MG63 (cell line): ENCODE measurements at regions not wholly inside any gene's neighbourhood (a gene's known extent, or its start where the extent isn't known, plus 50 kb on each side); places are given as distances from the start of the nearest gene placed in this dataset.

ENCODE experiments used
- DNase-seq: peaks from one replicate; pipeline ENCODE4 v3.0.0-alpha.2; 2020
- H3K27me3 ChIP-seq: fragments of 250-450 bp; sonication (Bioruptor Pico); 2 replicates; pipeline ENCODE4 v1.5.1; 2020; ENCODE audit warnings: mild to moderate bottlenecking, moderate library complexity
- H3K36me3 ChIP-seq: fragments of 250-450 bp; sonication (Bioruptor Pico); 2 replicates; pipeline ENCODE4 v1.5.1; 2020; ENCODE audit warnings: mild to moderate bottlenecking, moderate library complexity
- H3K4me3 ChIP-seq: fragments of 250-450 bp; sonication (Bioruptor Pico); 2 replicates; pipeline ENCODE4 v1.5.1; 2020; ENCODE audit warnings: mild to moderate bottlenecking, moderate library complexity
- H3K9me3 ChIP-seq: fragments of 250-450 bp; sonication (Bioruptor Pico); 2 replicates; pipeline ENCODE4 v1.5.1; 2020; ENCODE audit warnings: mild to moderate bottlenecking, moderate library complexity

DNA sequence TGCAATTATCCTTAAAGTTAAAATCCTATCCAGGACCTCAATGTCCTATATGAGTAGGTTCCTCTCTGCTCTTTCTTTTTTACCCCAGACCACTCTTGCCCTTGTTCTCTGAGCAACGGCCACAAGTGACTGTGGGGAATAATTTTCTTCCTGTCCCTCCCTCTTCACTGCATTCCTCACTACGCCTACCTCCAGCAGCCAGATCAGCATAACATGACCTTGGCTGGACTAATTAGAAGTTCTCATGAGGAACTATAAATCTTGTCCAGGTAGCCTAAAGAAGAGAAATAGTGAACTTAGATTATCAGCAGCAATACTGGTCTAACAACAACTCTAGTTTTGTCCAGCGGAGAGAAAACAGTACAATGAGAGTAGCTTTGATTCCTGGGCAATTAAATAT lies 643.8 kb upstream of the KLHL29 start:
- Histone ChIP-seq H3K4me3 (no peak overlapping the region), H3K36me3 (no peaks in the 10 kb centered on the region), H3K27me3 (no peaks in the 10 kb centered on the region), H3K9me3 (no peaks in the 10 kb centered on the region)
- no peak for DNase-seq

DNA sequence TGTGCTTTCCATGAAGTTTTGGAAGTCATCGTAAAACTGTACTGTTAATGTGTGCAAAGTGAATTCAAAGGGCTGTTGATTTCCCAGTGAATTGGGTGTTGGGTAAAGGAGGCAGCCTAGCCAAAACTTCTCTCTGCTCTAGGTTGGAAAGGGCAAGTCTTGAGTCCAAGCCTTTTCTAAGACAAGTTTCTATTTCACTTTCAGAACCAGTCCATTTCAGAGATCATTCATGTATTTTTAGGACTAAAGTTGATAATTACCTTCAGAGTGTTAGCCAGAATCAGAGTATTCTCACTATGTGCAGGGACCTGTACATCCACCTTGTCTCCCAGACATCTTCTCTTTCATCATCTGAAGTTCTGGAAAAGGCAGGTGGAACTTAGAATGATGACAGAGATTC lies 636.1 kb upstream of the KLHL29 start:
- H3K9me3 ChIP-seq, result no peaks in the 10 kb centered on the region
- no peaks in the 10 kb centered on the region for H3K27me3 ChIP-seq
- no peak overlapping the region for H3K4me3 ChIP-seq
- H3K36me3 ChIP-seq, result no peaks in the 10 kb centered on the region
- DNase-seq, result no peak

DNA sequence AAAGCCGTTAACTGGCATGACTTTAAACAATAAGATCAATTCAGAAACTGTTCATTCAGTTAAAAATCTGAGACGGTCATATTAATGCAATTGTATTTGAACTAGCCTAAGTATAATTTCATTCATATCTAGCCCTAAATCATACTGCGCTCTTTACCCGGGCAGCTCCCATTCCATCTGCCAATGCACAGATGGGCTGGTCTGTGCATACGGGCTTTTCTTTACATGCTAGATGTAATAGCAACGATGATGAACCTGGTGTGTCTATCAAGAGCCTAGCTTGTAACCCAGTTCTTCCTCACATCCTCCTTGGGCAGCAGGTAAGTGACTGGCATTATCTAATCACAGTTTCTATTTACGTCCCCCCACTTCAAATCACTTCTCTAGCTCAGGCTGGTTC lies 631.5 kb upstream of the KLHL29 start:
- no peaks in the 10 kb centered on the region for H3K9me3 ChIP-seq
- no peak overlapping the region for H3K4me3 ChIP-seq
- H3K36me3 ChIP-seq, result no peaks in the 10 kb centered on the region
- no peak for DNase-seq
- no peaks in the 10 kb centered on the region for H3K27me3 ChIP-seq

DNA sequence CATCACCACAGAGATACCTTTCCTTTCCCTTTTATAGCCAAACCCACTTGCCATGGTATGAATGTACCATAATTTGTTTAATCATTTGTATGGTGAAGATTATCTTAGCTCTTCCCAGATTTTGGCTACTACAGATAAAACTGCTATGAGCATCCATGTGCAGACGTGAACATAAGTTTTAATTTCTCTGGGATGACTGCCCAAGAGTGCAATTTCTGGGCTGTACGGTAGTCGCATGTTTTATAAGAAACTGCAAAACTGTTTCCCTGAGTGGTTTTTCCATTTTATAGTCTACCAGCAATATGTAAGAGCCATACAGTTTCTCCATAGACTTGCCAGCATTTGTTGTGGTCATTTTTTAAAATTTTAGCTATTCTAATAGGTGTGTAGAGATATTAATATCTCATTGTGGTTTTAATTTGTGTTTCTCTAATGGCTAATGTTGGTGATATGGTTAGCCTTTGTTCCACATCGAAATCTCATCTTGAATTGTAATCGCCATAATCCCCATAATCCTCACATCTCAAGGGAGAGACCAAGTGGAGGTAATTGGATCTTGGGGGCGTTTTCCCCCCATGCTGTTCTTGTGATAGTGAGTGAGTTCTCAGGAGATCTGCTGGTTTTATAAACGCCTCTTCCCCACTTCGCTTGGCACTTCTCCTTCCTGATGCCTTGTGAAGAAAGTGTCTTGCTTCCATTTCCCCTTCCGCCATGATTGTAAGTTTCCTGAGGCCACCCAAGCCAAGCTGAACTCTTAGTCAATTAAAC lies 628.5 kb upstream of the KLHL29 start:
- Histone ChIP-seq H3K9me3 (no peaks in the 10 kb centered on the region), H3K4me3 (no peak overlapping the region), H3K27me3 (no peaks in the 10 kb centered on the region), H3K36me3 (no peaks in the 10 kb centered on the region)
- DNase-seq, result no peak

DNA sequence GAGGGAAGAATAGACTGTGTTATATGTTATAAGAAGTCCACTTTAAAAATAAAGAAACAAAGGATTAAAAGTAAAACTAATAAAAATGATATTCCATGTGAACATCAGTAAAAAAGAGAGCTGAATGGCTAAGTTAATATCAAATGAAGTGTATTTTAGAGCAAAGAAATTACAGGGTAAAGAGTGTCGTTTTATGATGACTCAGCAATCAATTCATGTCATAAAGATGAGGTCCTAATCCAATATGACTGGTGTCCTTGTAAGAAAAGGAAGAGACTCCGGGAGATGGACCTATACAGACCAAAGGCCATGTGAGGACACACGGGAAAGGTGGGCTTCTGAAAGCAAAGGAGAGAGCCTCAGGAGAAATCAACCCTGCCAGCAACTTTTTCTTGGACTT lies 615.5 kb upstream of the KLHL29 start:
- Histone ChIP-seq H3K27me3 (no peaks in the 10 kb centered on the region), H3K9me3 (no peaks in the 10 kb centered on the region), H3K4me3 (no peak overlapping the region), H3K36me3 (no peaks in the 10 kb centered on the region)
- DNase-seq, result no peak

DNA sequence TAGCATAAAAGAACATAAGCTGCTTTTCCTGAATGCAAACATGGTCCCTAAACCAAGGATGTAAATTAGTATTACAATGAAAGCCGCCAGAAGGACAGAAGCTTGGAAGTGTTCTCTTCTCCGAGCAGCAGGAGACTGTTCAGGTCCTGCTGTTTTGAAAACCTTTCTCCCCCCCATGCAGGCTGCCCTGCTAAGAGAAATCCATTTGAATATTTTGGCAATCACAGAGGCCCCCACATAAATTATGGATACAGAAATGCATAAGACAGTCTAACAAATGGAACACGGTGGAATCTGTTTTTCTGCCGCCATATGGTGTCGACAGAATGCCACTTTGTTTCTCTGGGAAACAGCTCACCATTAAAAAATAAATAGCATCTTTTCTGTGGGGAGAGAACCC lies 600.4 kb upstream of the KLHL29 start:
- no peak overlapping the region for H3K4me3 ChIP-seq
- no peak for DNase-seq
- H3K36me3 ChIP-seq, result no peaks in the 10 kb centered on the region
- no peaks in the 10 kb centered on the region for H3K9me3 ChIP-seq
- no peaks in the 10 kb centered on the region for H3K27me3 ChIP-seq

DNA sequence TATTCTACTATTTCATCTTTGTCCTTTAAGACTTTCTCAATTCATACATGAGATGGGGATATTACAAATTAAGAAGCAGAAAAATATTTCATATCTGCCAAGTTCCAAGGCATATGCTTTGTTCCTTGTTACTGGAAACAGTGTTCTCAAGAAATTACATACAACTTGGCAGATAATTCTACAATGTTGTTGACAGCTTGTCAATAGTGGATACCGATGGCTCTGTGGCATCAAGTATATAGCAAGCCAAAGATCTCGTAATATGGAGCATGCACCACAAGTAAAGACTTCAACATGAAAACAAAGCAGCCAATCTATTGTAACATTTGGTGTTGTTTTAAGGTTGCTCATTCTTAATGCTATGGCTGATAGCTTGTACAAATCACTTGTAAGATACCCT lies 598.2 kb upstream of the KLHL29 start:
- H3K9me3 ChIP-seq, result no peaks in the 10 kb centered on the region
- no peak overlapping the region for H3K4me3 ChIP-seq
- no peaks in the 10 kb centered on the region for H3K36me3 ChIP-seq
- no peaks in the 10 kb centered on the region for H3K27me3 ChIP-seq
- no peak for DNase-seq

DNA sequence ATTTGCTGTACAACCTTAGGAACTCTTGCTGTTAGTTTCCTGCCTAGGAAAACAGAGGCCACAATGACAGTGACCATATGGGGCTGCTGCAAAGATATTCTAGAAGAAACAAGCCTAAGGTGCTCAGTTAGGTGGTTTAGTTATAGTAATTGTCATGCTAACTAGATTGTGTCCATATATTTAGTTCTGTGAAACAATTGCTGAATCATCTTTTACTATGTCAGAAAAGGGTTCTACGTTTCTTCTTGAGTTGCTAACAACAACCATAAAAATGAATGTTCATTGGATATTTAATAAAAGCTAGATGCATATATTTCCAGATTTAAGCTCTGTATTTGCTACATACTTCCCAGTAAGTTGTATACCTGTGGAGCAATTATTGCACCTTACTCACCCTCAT lies 597.2 kb upstream of the KLHL29 start:
- no peak overlapping the region for H3K4me3 ChIP-seq
- H3K9me3 ChIP-seq, result no peaks in the 10 kb centered on the region
- no peak for DNase-seq
- no peaks in the 10 kb centered on the region for H3K27me3 ChIP-seq
- no peaks in the 10 kb centered on the region for H3K36me3 ChIP-seq

DNA sequence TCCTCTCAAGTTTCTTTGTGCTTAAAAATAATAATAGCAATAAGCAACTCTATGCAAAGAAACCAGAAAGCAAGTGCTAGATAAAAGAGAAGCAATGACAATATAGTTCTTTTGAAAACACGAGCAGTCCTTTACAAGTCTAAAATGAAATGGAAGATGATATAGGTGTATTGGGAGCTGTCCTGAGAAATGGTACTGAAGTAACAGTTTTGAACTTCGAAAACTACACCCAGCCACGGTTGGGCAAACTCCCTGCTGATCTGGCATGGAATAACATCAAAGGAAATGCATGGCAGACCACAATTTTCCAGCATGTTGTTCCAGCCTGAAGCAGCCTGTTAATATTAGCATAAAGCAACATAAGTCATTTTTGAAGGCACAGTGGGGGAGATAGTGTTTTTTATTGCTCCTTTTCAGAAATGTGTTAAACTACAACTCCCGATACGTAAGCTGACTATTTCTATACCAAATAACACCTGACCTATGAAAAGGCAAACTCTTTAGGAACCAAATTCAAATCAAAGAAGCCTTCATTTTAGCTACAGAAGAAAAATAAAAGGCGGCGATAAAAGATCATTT lies 596.1 kb upstream of the KLHL29 start:
- no peaks in the 10 kb centered on the region for H3K9me3 ChIP-seq

DNA sequence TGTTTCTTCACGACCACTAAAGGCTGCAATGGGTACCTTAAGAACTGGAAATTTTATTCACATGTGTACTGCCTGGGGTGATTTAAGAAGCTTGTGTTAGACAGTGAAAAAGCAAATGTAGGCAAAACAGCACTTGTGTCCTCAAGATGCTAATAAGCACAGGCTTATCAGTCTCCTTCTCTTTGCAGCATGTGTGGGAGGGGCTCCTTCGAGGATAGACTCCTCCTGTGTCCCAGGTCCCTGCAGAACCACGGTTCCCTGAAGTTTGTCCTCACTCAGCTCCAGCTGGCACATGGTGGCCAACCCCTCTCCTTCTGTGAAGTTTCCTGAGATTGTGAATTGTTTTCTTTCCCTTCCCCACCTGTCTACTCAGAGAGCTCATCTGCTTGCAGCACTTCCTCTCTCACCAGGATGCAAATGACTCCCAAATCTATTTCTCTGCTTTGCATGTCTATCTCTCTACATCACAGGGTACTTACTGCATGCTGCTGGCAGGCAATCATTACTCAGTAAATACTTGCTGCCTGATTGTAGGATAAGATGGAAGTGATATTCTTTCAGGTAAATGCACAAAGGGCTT lies 589.6 kb upstream of the KLHL29 start:
- DNase-seq, result no peak

More for the DNA sequence above, 596.1 kb upstream of the KLHL29 start:
- H3K36me3 ChIP-seq, result no peaks in the 10 kb centered on the region
- no peak for DNase-seq
- H3K4me3 ChIP-seq, result no peak overlapping the region
- no peaks in the 10 kb centered on the region for H3K27me3 ChIP-seq

DNA sequence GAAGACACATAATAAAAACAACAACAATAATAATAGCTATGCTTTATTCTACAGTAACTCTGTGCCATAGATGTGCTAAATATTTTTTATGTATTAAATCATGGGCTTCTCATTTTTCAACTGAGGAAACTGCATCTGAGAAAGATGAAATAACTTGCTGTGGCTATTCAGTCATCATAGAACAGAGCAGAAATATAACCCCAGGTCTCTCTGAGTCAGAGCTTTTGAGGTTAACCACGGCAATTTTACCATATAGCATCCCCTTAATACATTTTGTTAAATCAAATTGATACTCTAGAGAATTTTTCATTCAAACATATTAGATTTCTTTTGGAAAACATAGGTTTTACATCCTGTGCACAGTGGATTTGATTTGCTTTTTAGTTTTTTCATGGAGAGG lies 586.6 kb upstream of the KLHL29 start:
- H3K4me3 ChIP-seq, result no peak overlapping the region
- H3K36me3 ChIP-seq, result no peaks in the 10 kb centered on the region
- H3K27me3 ChIP-seq, result no peaks in the 10 kb centered on the region
- no peak for DNase-seq
- H3K9me3 ChIP-seq, result no peaks in the 10 kb centered on the region

More for the DNA sequence above, 589.6 kb upstream of the KLHL29 start:
- H3K27me3 ChIP-seq, result no peaks in the 10 kb centered on the region
- no peak overlapping the region for H3K4me3 ChIP-seq
- H3K36me3 ChIP-seq, result no peaks in the 10 kb centered on the region
- no peaks in the 10 kb centered on the region for H3K9me3 ChIP-seq

DNA sequence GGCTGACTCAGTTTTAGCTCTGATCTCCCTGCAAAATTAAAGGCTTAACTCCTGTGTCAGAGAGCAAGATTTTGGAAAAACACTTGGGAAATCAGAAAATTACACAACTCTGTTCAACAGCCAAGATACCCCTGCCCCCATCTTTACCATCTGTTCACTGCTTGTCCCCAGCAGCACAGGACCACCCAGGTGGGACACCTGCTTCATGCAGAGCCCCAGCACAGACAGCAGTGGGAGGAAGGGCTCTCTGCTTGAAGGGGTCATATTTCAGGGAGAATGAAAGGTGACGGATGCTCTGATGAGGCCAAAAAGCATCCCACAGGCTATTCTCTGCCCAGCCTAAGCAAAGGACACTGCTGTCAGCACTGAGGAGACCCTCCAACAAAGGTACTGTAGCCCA lies 584.6 kb upstream of the KLHL29 start:
- Histone ChIP-seq H3K27me3 (no peaks in the 10 kb centered on the region), H3K4me3 (no peak overlapping the region), H3K9me3 (no peaks in the 10 kb centered on the region), H3K36me3 (no peaks in the 10 kb centered on the region)
- no peak for DNase-seq

DNA sequence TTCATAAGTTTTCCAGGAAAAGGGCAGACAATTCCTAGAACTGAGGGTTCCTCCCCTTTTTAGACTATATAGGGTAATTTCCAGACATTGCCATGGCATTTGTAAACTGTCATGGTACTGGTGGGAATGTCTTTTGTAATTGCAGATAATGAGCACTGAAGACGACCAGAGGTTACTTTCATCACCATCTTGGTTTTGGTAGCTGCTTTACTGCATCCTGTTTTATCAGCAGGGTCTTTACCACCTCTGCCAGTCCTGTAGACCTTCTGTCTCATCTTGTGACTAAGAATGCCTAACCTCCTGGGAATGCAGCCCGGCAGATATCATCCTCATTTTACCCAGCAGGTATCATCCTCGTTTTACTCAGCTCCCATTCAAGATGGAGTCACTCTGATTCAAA lies 583.9 kb upstream of the KLHL29 start:
- no peaks in the 10 kb centered on the region for H3K27me3 ChIP-seq
- no peaks in the 10 kb centered on the region for H3K36me3 ChIP-seq
- no peak overlapping the region for H3K4me3 ChIP-seq
- DNase-seq, result no peak
- H3K9me3 ChIP-seq, result no peaks in the 10 kb centered on the region

DNA sequence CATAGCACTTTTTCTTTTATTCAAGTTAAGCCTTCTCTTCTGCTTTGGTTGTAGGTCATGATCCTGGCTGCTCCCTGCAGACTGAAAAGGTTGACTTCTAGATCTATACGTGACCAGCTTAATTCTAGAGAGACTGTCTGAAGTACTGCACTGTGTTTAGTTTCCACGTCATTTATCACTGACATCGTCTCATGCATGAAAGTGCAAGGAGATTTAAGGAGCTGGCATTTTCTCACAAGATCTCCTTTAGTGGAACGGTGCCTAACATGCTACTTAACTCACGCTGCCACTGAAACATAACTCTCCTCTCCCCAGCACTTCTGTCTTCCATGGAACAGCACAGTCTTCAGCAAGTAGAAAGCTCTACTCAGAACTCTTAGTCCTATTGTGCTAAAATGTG lies 583.0 kb upstream of the KLHL29 start:
- H3K36me3 ChIP-seq, result no peaks in the 10 kb centered on the region
- no peak overlapping the region for H3K4me3 ChIP-seq
- H3K27me3 ChIP-seq, result no peaks in the 10 kb centered on the region
- no peak for DNase-seq
- H3K9me3 ChIP-seq, result no peaks in the 10 kb centered on the region

DNA sequence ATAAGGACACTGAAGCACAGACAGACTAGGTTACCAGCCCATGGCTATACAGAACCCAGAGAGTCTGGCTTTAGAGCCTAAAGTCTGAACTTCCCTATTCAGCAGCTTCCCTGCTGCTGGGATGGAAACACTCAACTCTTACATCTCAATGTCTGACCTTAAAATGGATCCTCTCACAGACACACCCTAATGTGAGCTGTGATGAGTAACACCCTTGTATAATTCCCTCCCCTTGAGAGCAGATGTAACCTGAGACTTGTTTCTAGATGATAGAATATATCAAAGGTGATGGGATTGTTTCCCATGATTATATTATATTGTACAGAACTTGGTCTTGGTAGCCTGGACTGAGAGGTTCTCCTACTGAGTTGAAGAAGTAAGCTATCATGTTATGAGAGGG lies 577.1 kb upstream of the KLHL29 start:
- Histone ChIP-seq H3K36me3 (no peaks in the 10 kb centered on the region), H3K9me3 (no peaks in the 10 kb centered on the region), H3K27me3 (no peaks in the 10 kb centered on the region), H3K4me3 (no peak overlapping the region)
- DNase-seq, result no peak

DNA sequence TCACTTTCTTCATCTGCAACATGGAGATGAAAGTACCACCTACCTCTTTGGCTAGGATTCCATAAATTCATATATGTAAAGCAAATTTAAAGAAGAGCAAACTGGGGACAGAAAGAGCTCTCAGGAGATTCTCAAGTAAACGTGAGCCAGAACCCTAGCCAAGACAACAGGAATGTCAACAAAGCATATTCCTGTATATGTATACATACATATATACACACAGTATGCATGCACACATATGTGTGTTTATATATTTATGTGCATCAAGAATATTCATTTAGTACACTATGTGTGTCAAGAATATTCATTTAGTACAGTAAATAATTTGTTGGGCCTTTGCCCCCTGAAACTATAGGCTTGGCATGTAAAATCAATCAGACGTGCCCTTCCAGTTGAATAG lies 574.4 kb upstream of the KLHL29 start:
- DNase-seq, result no peak
- Histone ChIP-seq H3K9me3 (no peaks in the 10 kb centered on the region), H3K27me3 (no peaks in the 10 kb centered on the region), H3K36me3 (no peaks in the 10 kb centered on the region), H3K4me3 (no peak overlapping the region)

DNA sequence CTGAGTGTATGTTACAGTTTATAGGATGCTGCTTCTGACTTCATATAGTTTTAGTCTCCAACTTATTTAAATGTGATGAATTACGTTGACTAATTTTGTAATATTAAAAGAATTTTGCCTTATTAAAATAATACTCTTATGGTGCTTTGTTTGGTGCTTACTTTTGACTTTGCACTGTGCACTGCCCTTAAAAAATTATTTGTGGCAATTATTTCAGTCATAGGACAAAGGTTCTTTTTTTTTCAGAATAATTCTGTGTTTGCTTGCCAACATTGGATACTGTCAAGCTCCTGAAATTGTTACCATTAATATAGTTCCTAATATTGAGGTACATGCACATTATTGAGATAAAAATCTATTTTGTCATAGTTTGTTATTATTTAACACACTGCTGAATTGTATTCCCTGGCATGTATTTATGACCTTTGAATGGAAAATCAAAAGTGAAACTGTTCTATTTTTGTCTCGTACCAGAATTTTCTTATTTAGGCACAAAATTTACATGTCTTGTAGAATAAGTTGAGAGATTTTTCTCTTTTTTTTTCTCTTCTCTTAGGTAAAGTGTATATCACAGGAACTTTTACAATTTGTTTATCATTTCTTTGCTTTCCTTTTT lies 572.8 kb upstream of the KLHL29 start:
- DNase-seq, result no peak
- H3K36me3 ChIP-seq, result no peaks in the 10 kb centered on the region
- H3K4me3 ChIP-seq, result no peak overlapping the region
- no peaks in the 10 kb centered on the region for H3K27me3 ChIP-seq
- H3K9me3 ChIP-seq, result no peaks in the 10 kb centered on the region

DNA sequence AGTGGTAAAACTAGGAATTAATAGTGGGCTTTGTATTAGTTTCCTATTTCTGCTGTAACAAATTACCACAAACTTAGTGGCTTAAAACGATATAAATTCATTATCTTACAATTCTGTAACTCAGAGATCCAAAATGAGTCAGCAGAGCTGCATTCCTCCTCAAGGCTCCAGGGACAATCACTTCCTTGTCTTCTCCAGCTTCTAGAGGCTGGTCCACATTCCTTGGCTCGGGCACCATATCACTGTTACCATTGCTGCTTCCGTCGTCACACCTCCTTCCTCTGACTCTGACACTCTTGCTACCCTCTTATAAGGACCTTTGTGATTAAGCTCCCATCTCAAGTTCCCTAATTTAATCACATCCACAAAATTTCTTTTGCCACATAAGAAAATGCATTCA lies 567.8 kb upstream of the KLHL29 start:
- no peak overlapping the region for H3K4me3 ChIP-seq
- peak; percentile 39 for DNase-seq
- H3K27me3 ChIP-seq, result no peaks in the 10 kb centered on the region
- H3K36me3 ChIP-seq, result no peaks in the 10 kb centered on the region
- H3K9me3 ChIP-seq, result no peaks in the 10 kb centered on the region
